ENCODE measurements at regions not wholly inside any gene's neighbourhood (a gene's known extent, or its start where the extent isn't known, plus 50 kb on each side); places are given as distances from the start of the nearest gene placed in this dataset.
"Not testable (repeated sequence)": the region's sequence is repeated elsewhere in the genome, so short reads cannot be mapped to it uniquely, and the experiment has no call there.

DNA sequence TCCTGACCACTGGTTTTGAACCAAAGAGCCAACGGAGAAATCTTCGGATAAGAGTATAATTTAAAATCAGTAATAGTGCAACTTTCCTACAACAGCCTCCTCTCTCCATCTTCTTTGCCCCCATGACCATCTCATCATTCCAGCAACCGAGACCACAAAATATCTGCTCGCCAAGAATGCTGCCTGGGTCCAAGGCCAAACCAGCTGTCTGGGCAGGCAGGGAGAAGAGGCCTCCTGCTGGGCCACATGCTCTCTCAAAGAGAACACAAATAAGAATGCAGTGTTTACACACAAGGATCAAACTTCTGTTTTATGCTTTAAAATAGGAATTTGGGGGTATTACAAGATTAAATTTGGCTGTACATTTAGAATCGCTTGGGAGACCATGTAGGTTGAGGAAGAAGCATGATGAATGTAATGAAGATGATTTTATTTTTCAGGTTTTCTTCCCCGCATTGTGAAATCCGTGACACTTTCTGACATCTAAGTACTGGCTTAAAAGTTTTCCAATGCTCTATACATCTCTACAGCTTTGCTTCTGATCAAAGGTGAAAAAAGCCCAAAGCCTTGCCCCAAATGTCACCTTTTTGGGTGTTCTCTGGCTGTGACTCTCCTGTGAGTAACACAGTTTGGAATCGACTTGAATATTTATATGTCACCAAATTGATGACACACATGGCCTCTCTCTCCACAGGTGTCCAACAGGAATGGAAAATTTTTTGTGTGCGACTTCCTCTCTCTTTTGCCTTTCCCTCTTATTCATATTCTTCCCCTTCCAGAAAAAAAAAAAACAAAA lies 79.4 kb upstream of the PROKR2 start:
- no peak for DNase-seq (ENCODE audit: low read depth in 4 of 4, low spot score in 3 of 4)

DNA sequence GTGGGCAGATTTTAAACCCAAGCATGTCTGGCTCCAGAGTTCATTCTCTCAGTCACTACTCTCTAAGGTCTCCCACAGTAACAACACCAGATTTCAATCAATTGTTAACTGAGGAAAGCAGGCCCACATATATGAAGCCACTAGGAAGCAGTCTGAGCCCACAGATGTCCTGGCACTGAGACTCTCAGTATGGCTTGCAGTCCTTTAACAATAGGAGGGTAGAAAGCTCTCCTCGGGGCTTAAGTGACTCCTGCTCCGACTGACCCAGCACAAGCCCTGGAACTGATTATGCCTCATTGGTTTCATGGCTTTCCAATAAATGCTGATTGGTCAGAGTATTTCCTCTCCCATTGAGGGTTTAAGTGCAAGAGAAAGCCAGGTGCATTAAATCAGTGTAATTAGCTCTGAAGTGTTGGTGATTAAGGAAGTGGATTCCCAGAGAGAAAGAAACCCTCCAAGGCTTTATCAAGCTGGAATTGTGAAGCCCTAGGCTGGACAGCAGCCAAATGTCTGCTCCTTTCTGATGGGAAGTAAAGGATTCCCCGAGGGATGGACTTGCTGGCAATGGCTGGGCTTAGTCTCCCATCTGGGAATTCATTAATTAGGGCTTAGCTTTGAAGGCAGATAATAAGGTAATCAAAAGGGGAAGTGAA lies 76.6 kb upstream of the PROKR2 start:
- DNase-seq (ENCODE audit: low read depth in 4 of 4, low spot score in 3 of 4), result no peak

GRCh38 chr20:5390720-5391119 lies 74.0 kb upstream of the PROKR2 start:
- no peak for DNase-seq (ENCODE audit: low read depth in 4 of 4, low spot score in 3 of 4)

GRCh38 chr20:5386846-5387245 lies 70.1 kb upstream of the PROKR2 start:
- not testable (repeated sequence) for DNase-seq (ENCODE audit: low read depth in 4 of 4, low spot score in 3 of 4)

- DNase-seq (ENCODE audit: low read depth in 4 of 4, low spot score in 3 of 4), result not testable (repeated sequence)
These were observed 64.8 kb upstream of the PROKR2 start for GRCh38 chr20:5381527-5381926.

DNA sequence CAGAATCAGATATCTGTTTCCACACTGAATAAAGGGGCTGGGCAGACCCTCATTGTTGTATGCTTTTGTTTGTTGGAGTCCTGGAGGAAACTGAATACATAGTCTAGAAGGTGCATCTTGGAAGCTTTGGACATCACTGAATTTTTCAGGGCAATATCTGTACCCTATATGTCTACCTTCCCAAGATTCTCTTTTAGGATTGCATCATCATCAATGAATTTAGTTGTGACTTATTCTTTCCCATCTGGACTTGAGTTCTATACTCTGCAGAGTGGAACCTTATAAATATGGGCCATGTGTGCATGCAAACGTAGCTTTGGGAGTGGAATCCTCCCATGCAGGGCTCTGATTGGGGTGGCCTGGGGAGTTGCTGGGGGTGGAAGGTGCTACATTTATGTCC lies 60.7 kb upstream of the PROKR2 start:
- DNase-seq (ENCODE audit: low read depth in 4 of 4, low spot score in 3 of 4), result no peak

- DNase-seq (ENCODE audit: low read depth in 4 of 4, low spot score in 3 of 4), result no peak
These were observed 59.5 kb upstream of the PROKR2 start for GRCh38 chr20:5376228-5376627.

DNA sequence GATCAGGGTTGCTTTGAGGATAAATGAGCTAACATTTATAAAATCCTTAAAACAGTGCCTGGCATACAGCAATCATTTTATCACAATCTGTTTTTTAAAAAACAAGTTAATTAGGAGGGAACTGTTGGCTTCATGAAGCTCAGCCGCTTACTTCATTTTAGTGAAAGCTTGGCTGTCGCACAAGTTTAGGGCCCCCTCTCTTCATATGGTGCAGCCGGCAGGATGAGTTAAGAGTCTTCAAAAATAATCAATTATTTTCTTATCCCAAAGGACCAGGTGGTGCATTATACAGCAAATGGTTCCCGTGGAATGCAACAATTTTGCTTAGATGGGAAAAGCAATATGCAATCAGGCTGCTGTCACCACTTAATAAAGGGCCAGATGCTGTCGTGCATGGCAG lies 57.4 kb upstream of the PROKR2 start:
- DNase-seq (ENCODE audit: low read depth in 4 of 4, low spot score in 3 of 4), result no peak

DNA sequence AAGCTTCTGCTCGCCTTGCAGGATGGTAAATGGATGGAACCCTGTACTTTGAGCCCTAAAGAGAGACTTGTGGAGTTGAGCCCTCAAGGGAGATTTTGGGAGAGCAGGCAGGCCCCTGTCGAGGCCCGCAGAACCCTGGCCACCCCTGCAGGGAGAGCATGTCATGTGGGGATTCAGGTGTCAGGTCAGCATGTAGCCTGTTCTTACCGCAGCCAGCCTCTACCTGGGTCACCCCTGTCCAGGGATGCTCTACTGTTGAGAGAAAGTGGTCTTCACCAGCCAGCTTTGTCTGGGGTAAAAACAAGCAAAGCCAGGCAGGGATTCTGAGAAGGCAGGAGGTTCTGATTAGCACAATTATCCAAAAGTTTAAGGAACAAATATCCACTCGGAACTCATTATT lies 55.6 kb upstream of the PROKR2 start:
- no peak for DNase-seq (ENCODE audit: low read depth in 4 of 4, low spot score in 3 of 4)

GRCh38 chr20:5369629-5370028 lies 52.9 kb upstream of the PROKR2 start:
- DNase-seq (ENCODE audit: low read depth in 4 of 4, low spot score in 3 of 4), result no peak

All from left renal pelvis (tissue), 4 donors.